Peyer's patch (tissue), 4 donors: ENCODE measurements at regions not wholly inside any gene's neighbourhood (a gene's known extent, or its start where the extent isn't known, plus 50 kb on each side); places are given as distances from the start of the nearest gene placed in this dataset.

Experiments
- DNase-seq, 3 donors: peaks; one replicate each; pipeline ENCODE4 v3.0.0-alpha.2; 2017 to 2019
- H3K27ac ChIP-seq, 4 donors: fragments of 200-600 bp; sonication (generic); one replicate each; pipeline ENCODE4 v1.5.1; 2016 to 2019
- H3K27me3 ChIP-seq, 2 donors: fragments of 200-600 bp; sonication (generic); one replicate each; pipeline ENCODE4 v1.5.1; 2019
- H3K36me3 ChIP-seq, 3 donors: fragments of 200-600 bp; sonication (generic); one replicate each; pipeline ENCODE4 v1.5.1; 2016 to 2019
- H3K4me1 ChIP-seq, 4 donors: fragments of 200-600 bp; sonication (generic); one replicate each; pipeline ENCODE4 v1.5.1; 2016 to 2019
- H3K4me3 ChIP-seq, 4 donors: fragments of 200-600 bp; sonication (generic); 1 replicate in 3 of 4; 2 replicates in 1 of 4; pipeline ENCODE4 v1.5.1; 2016 to 2019; ENCODE audit warnings: mild to moderate bottlenecking in 1 of 4
- H3K9me3 ChIP-seq, 4 donors: fragments of 200-600 bp; sonication (generic); one replicate each; pipeline ENCODE4 v1.5.1; 2016 to 2019; ENCODE audit warnings: mild to moderate bottlenecking in 1 of 4
- CTCF ChIP-seq, 6 experiments: fragments of 450-650 bp in 4 of 6; fragments of 200-600 bp in 2 of 6; sonication (generic) in 1 of 6; IDR thresholded peaks; one replicate each; pipeline ENCODE4 v1.5.1; 2017 to 2019; ENCODE audit warnings: antibody characterized with exemption in 6 of 6, mild to moderate bottlenecking in 3 of 6, moderate library complexity in 1 of 6
- POLR2A ChIP-seq, 2 donors: fragments of 450-650 bp; IDR thresholded peaks; one replicate each; pipeline ENCODE4 v1.5.1; 2017; ENCODE audit warnings: antibody characterized with exemption in 2 of 2, mild to moderate bottlenecking in 2 of 2, moderate library complexity in 2 of 2

DNA sequence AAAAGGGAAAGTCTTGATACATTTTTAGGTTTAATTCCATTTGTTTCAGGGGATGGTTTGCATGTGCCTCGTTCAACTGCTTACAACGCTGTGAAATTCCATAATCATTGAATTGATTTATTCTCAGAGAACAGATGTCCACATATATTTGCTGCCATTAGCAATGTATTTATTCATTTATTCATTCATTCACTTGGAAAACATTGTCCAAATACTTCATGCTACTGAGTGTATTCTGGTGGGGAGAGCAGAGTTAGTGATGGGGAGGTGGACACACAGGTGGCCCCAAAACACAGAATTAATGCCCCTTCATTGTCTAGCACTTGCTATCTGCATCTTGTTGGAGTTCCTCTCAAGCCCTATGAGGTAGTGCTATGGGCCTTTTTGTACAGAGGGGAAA, 141.2 kb upstream of the PARP11 start:
- H3K4me3 ChIP-seq, result no peak overlapping the region
- no peak for TF ChIP-seq POLR2A (IDR thresholded peaks at IDR 0.05)
- no peak for TF ChIP-seq CTCF (IDR thresholded peaks at IDR 0.05)
- no peak for DNase-seq
- H3K4me1 ChIP-seq, result peaks cover 0 to 38% (median 2%) of the 10 kb centered on the region in 4 donors
- no peaks in the 10 kb centered on the region for H3K36me3 ChIP-seq
- no peaks in the 10 kb centered on the region for H3K9me3 ChIP-seq
- no peaks in the 10 kb centered on the region for H3K27me3 ChIP-seq
- peak overlapping the region in 1 of 4 donors; percentile 73 for H3K27ac ChIP-seq

DNA sequence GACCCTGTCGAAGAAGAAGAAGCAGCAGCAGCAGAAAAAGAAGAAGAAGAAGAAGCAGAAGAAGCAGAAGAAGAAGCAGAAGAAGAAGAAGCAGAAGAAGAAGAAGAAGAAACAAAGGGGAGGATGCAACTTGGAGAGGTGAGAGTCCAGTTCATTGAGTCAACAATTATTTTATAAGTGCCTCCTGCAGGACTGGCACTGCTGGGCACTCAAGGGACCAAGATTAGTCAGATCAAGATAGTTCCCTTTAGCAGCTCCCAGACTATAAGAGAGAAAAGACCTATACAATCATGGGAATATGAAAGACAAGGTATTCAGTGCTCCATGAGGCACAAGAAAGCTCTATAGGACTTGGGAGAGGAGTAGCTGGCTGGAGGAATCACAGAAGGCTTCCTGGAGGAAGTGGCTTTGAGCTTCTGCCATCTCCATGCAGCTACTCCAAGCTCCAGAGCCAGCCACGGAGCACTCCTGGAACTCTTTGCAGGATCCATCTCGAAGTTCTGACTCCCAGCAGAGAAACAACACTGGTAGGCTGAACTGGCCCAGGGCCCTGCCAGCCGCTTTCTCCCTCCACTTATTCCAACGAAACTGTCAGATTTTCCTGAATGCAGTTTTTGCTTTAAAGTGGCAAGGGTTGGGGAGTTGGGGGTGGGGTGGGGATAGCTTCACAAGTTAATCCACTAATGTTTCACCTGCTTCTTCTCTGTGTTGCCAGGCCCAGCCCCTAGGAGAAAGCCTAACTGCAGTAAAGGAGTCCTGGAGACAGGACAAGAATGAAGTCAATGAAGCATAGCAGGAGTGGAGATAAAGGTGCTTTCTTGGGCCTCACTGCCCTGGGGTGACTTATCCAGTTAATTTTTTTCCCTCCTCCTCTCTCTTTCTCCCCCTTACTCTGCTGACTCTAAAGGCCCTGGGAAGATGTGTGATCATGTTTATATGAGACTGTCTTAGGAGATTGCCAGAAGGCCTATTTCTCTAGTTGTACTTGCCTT, 140.1 kb upstream of the PARP11 start:
- H3K9me3 ChIP-seq, result no peaks in the 10 kb centered on the region
- no peaks in the 10 kb centered on the region for H3K36me3 ChIP-seq
- DNase-seq, result no peak
- peak overlapping the region in 1 of 4 donors; percentile 67 for H3K27ac ChIP-seq
- peaks cover 0 to 38% (median 2%) of the 10 kb centered on the region in 4 donors for H3K4me1 ChIP-seq
- peak in 2 of 6 experiments; percentile 16 to 18 for TF ChIP-seq CTCF (IDR thresholded peaks at IDR 0.05)
- no peak for TF ChIP-seq POLR2A (IDR thresholded peaks at IDR 0.05)
- no peaks in the 10 kb centered on the region for H3K27me3 ChIP-seq
- no peak overlapping the region for H3K4me3 ChIP-seq

- Histone ChIP-seq H3K9me3 (no peaks in the 10 kb centered on the region), H3K27me3 (no peaks in the 10 kb centered on the region), H3K27ac (no peak overlapping the region), H3K36me3 (no peaks in the 10 kb centered on the region), H3K4me1 (peaks cover 0 to 38% (median 2%) of the 10 kb centered on the region in 4 donors), H3K4me3 (no peak overlapping the region)
- DNase-seq, result no peak
- no peak for TF ChIP-seq CTCF (IDR thresholded peaks at IDR 0.05)
These were observed 138.9 kb upstream of the PARP11 start for GRCh38 chr12:4012073-4012472.

DNA sequence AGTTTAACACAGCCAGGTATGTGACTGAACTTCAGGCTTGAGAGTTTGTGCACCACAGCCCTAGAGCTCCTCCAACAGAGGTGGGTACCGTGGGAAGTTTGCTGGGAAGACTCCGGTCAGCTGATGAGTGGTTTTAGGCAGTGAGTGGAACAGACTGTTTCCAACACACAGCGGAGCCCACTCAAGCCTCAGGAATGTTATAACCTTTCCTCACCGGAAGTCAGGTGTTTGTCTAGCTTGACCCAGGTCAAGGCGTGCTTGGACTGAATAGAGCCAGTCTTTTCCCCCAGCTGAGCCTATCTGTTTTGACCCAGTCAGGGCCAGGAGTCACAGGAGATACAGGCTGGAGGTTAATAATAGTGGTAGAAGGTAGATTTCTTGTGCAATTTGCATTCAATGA, 138.4 kb upstream of the PARP11 start:
- TF ChIP-seq POLR2A (IDR thresholded peaks at IDR 0.05) (no peak), CTCF (IDR thresholded peaks at IDR 0.05) (no peak)
- no peak overlapping the region for H3K4me3 ChIP-seq
- peaks cover 0 to 38% (median 2%) of the 10 kb centered on the region in 4 donors for H3K4me1 ChIP-seq
- no peak for DNase-seq
- H3K27me3 ChIP-seq, result no peaks in the 10 kb centered on the region
- H3K9me3 ChIP-seq, result no peaks in the 10 kb centered on the region
- no peak overlapping the region for H3K27ac ChIP-seq
- no peaks in the 10 kb centered on the region for H3K36me3 ChIP-seq

GRCh38 chr12:4009979-4010704, 136.9 kb upstream of the PARP11 start:
- H3K4me3 ChIP-seq, result no peak overlapping the region
- DNase-seq, result no peak
- no peak overlapping the region for H3K27ac ChIP-seq
- no peaks in the 10 kb centered on the region for H3K27me3 ChIP-seq
- no peaks in the 10 kb centered on the region for H3K36me3 ChIP-seq
- TF ChIP-seq POLR2A (IDR thresholded peaks at IDR 0.05) (no peak), CTCF (IDR thresholded peaks at IDR 0.05) (no peak)
- H3K9me3 ChIP-seq, result no peaks in the 10 kb centered on the region
- peaks cover 0 to 26% (median 2%) of the 10 kb centered on the region in 4 donors for H3K4me1 ChIP-seq
